ENCODE measurements at regions not wholly inside any gene's neighbourhood (a gene's known extent, or its start where the extent isn't known, plus 50 kb on each side); places are given as distances from the start of the nearest gene placed in this dataset.

DNA sequence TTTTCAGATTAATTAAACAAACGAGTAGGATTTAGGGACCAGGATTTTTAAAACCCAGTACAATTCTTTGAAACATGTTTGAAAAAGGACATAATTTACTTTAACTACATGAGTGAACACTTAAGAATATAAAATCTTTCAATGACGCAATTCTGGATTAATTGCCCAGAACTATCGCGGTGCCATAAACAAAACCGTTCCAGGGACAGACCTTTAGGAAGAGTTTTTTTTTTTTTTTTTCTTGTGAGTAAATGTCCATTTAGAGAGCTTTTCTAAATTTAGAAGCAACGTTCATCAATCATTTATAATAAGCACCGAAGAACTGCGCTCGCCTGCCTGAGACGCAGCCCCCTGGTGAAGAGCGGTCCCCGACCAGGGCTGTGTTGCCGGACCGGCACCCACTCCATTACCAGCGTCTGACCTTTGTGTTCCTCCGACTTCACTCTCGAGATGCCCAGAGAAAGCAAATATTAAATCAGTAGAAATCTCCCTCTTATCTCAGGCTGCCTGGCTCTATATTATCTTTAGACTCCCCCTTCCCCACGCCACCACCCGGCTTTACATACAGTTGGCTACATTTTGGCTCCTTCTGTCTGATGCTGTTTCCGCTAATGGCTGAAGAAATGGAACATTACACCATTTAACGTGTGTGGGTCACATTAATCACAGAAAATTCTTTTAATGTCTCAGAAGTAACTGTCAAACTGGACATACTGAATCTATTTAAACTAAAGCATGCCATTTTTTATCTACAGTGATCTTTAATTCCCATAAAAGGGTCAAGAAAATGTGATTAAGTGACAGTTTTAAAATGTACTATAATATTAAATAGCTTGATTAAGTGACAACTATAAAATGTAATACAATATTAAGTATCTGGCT is 364.0 kb upstream of the MEIS1 start:
- TF ChIP-seq, protein P1, sequence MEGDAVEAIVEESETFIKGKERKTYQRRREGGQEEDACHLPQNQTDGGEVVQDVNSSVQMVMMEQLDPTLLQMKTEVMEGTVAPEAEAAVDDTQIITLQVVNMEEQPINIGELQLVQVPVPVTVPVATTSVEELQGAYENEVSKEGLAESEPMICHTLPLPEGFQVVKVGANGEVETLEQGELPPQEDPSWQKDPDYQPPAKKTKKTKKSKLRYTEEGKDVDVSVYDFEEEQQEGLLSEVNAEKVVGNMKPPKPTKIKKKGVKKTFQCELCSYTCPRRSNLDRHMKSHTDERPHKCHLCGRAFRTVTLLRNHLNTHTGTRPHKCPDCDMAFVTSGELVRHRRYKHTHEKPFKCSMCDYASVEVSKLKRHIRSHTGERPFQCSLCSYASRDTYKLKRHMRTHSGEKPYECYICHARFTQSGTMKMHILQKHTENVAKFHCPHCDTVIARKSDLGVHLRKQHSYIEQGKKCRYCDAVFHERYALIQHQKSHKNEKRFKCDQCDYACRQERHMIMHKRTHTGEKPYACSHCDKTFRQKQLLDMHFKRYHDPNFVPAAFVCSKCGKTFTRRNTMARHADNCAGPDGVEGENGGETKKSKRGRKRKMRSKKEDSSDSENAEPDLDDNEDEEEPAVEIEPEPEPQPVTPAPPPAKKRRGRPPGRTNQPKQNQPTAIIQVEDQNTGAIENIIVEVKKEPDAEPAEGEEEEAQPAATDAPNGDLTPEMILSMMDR (IDR thresholded peaks at IDR 0.05; ENCODE audit: poor library complexity, severe bottlenecking): no peak
- Histone ChIP-seq H3K27ac (ENCODE audit: poor library complexity, severe bottlenecking) (no peak overlapping the region), H3K4me3 (ENCODE audit: severe bottlenecking) (no peak overlapping the region), H3K9me3 (ENCODE audit: severe bottlenecking) (no peaks in the 10 kb centered on the region), H3K36me3 (ENCODE audit: low read depth) (no peaks in the 10 kb centered on the region), H3K4me1 (ENCODE audit: insufficient read depth, poor library complexity, severe bottlenecking) (no peaks in the 10 kb centered on the region), H3K27me3 (ENCODE audit: insufficient read depth, poor library complexity, severe bottlenecking) (peaks cover 22% of the 10 kb centered on the region)
- DNase-seq (ENCODE audit: low spot score) (no peak), ATAC-seq (ENCODE audit: low read depth) (no peak)

DNA sequence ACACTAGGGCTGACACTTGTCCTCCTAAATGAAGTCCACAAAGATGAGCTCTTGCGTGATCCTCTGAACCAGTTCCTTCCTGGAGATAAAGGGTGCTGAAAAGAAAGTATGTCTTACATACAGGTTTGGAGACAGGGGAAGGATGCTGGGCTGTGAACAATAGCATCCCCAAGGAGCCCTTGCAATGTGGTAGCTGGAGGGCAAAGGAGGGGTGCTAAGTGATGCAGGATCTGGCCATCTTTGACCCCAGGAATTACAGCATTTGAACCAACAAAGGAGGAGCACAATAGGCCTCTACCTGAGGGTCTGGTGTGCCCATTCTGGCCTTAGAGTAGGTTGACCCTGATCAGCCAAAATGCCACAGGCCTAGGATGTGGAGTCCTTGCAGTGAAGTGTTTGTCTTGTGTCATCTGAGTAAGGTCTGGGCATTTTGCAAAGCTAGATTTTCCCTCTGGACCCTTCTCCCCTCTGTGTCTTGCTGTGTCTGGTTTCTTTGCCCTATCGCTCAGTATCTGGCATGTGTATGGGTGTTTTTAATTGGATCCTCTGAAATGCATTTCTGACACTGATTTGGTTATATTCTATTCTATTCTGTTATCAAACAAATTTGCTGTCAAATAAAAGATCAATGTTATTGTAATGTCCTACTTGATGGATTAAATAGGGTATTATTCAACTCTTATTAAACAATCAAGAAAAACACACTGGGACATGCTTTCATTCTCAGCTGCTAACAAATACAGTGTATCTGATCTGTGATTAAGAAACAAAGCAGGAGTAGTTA is 364.8 kb upstream of the MEIS1 start:
- Histone ChIP-seq H3K4me1 (ENCODE audit: insufficient read depth, poor library complexity, severe bottlenecking) (no peaks in the 10 kb centered on the region), H3K36me3 (ENCODE audit: low read depth) (no peaks in the 10 kb centered on the region), H3K9me3 (ENCODE audit: severe bottlenecking) (no peaks in the 10 kb centered on the region), H3K27me3 (ENCODE audit: insufficient read depth, poor library complexity, severe bottlenecking) (peaks cover 22% of the 10 kb centered on the region), H3K4me3 (ENCODE audit: severe bottlenecking) (no peak overlapping the region), H3K27ac (ENCODE audit: poor library complexity, severe bottlenecking) (no peak overlapping the region)
- TF ChIP-seq, protein P1 (IDR thresholded peaks at IDR 0.05; ENCODE audit: poor library complexity, severe bottlenecking): no peak
- DNase-seq (ENCODE audit: low spot score) (no peak), ATAC-seq (ENCODE audit: low read depth) (no peak)

DNA sequence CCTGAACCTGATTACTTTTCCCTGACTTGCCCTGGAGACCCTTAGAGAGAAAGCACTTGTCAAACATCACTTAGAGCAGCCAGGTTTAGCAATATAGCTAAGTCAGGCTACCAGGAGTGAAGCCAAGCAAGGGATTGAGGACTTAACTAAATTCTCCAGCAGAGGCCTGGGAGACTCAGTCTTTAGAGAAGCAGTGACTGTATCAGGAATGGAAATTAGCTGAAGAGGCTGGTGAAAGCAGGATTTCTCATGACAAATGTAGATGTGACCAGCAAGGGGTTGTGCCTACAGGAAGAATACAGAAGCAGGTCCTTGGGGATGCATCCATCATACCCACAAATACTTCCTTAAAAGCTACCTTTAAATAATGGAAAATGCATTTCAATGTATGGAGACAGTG is 368.9 kb upstream of the MEIS1 start:
- Histone ChIP-seq H3K4me3 (ENCODE audit: severe bottlenecking) (no peak overlapping the region), H3K27me3 (ENCODE audit: insufficient read depth, poor library complexity, severe bottlenecking) (peaks cover 13% of the 10 kb centered on the region), H3K27ac (ENCODE audit: poor library complexity, severe bottlenecking) (no peak overlapping the region), H3K36me3 (ENCODE audit: low read depth) (no peaks in the 10 kb centered on the region), H3K4me1 (ENCODE audit: insufficient read depth, poor library complexity, severe bottlenecking) (no peaks in the 10 kb centered on the region), H3K9me3 (ENCODE audit: severe bottlenecking) (no peaks in the 10 kb centered on the region)
- ATAC-seq (ENCODE audit: low read depth): no peak
- DNase-seq (ENCODE audit: low spot score): no peak
- TF ChIP-seq, protein P1 (IDR thresholded peaks at IDR 0.05; ENCODE audit: poor library complexity, severe bottlenecking): no peak

DNA sequence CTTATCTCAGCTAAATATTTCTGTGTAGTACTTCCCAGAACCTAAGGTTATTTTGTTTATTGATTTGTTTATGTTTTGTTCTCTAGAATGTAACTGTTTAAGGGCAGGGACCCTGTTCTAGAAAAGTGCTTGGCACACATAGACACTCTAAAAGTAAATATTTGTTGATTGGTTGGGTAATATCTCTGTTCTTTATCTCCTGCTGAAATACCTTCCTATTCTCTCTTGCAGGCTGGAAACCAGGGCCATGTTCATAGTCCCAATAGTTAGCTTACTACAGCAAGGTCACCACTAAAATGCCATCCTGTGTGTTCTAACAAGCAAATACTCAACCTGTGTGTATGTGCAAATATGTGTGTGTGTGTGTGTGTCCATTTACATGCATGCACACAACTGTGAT is 375.6 kb upstream of the MEIS1 start:
- no peaks in the 10 kb centered on the region for H3K36me3 ChIP-seq (ENCODE audit: low read depth)
- no peak overlapping the region for H3K27ac ChIP-seq (ENCODE audit: poor library complexity, severe bottlenecking)
- DNase-seq (ENCODE audit: low spot score) (no peak), ATAC-seq (ENCODE audit: low read depth) (no peak)
- H3K4me1 ChIP-seq (ENCODE audit: insufficient read depth, poor library complexity, severe bottlenecking): no peaks in the 10 kb centered on the region
- H3K4me3 ChIP-seq (ENCODE audit: severe bottlenecking): no peak overlapping the region
- H3K27me3 ChIP-seq (ENCODE audit: insufficient read depth, poor library complexity, severe bottlenecking): no peaks in the 10 kb centered on the region
- TF ChIP-seq, protein P1 (IDR thresholded peaks at IDR 0.05; ENCODE audit: poor library complexity, severe bottlenecking): no peak
- H3K9me3 ChIP-seq (ENCODE audit: severe bottlenecking): no peaks in the 10 kb centered on the region

Data from RWPE2 (cell line).